ENCODE measurements at regions not wholly inside any gene's neighbourhood (a gene's known extent, or its start where the extent isn't known, plus 50 kb on each side); places are given as distances from the start of the nearest gene placed in this dataset.

- intact Hi-C loops (cut with DNase I; ENCODE audit: low total_unique reads): no loop called here
- Histone ChIP-seq H3K27ac (no peak overlapping the region), H3K4me1 (no peaks in the 10 kb centered on the region), H3K4me3 (no peak overlapping the region), H3K36me3 (ENCODE audit: low read depth, missing control alignments) (no peaks in the 10 kb centered on the region), H3K27me3 (no peaks in the 10 kb centered on the region), H3K9me3 (no peaks in the 10 kb centered on the region)
- no peak for DNase-seq
- no peak for TF ChIP-seq POLR2A (IDR thresholded peaks at IDR 0.05)
- TF ChIP-seq CTCF (IDR thresholded peaks at IDR 0.05): no peak
- WGBS, 2 donors: 80 to 99% methylated on average over 6 to 9 of the region's 9 CpGs
Measured at GRCh38 chr3:76293856-76294255, 508.5 kb upstream of the ZNF717 start.

- Histone ChIP-seq H3K36me3 (ENCODE audit: low read depth, missing control alignments) (no peaks in the 10 kb centered on the region), H3K4me3 (no peak overlapping the region), H3K27me3 (no peaks in the 10 kb centered on the region), H3K27ac (no peak overlapping the region), H3K4me1 (no peaks in the 10 kb centered on the region), H3K9me3 (no peaks in the 10 kb centered on the region)
- TF ChIP-seq POLR2A (IDR thresholded peaks at IDR 0.05): no peak
- TF ChIP-seq CTCF (IDR thresholded peaks at IDR 0.05): no peak
- intact Hi-C loops (cut with DNase I; ENCODE audit: low total_unique reads): no loop called here
- WGBS, 2 donors: 82 to 94% methylated on average over 2 of the region's 2 CpGs
- DNase-seq: no peak
Measured at GRCh38 chr3:76300746-76301145, 515.4 kb upstream of the ZNF717 start.

GRCh38 chr3:76307556-76307955 is 522.2 kb upstream of the ZNF717 start:
- Histone ChIP-seq H3K27me3 (no peaks in the 10 kb centered on the region), H3K27ac (no peak overlapping the region), H3K4me3 (no peak overlapping the region), H3K9me3 (no peaks in the 10 kb centered on the region), H3K36me3 (ENCODE audit: low read depth, missing control alignments) (no peaks in the 10 kb centered on the region), H3K4me1 (no peaks in the 10 kb centered on the region)
- WGBS, 2 donors: 91 to 95% methylated on average over 3 of the region's 3 CpGs
- intact Hi-C loops (cut with DNase I; ENCODE audit: low total_unique reads): no loop called here
- no peak for TF ChIP-seq CTCF (IDR thresholded peaks at IDR 0.05)
- TF ChIP-seq POLR2A (IDR thresholded peaks at IDR 0.05): no peak
- no peak for DNase-seq

- H3K4me3 ChIP-seq: no peak overlapping the region
- no peaks in the 10 kb centered on the region for H3K36me3 ChIP-seq (ENCODE audit: low read depth, missing control alignments)
- no peaks in the 10 kb centered on the region for H3K4me1 ChIP-seq
- TF ChIP-seq POLR2A (IDR thresholded peaks at IDR 0.05) (no peak), CTCF (IDR thresholded peaks at IDR 0.05) (no peak)
- DNase-seq: no peak
- no peaks in the 10 kb centered on the region for H3K27me3 ChIP-seq
- no peak overlapping the region for H3K27ac ChIP-seq
- intact Hi-C loops (cut with DNase I; ENCODE audit: low total_unique reads): no loop called here
- H3K9me3 ChIP-seq: no peaks in the 10 kb centered on the region
Measured at GRCh38 chr3:76308541-76308940, 523.2 kb upstream of the ZNF717 start.

- no peak for DNase-seq
- H3K27me3 ChIP-seq: no peaks in the 10 kb centered on the region
- WGBS, 2 donors: 80 to 87% methylated on average over 8 of the region's 8 CpGs
- H3K4me3 ChIP-seq: no peak overlapping the region
- no peaks in the 10 kb centered on the region for H3K36me3 ChIP-seq (ENCODE audit: low read depth, missing control alignments)
- intact Hi-C loops (cut with DNase I; ENCODE audit: low total_unique reads): no loop called here
- H3K27ac ChIP-seq: no peak overlapping the region
- no peaks in the 10 kb centered on the region for H3K4me1 ChIP-seq
- TF ChIP-seq POLR2A (IDR thresholded peaks at IDR 0.05) (no peak), CTCF (IDR thresholded peaks at IDR 0.05) (no peak)
- no peaks in the 10 kb centered on the region for H3K9me3 ChIP-seq
Measured at GRCh38 chr3:76310089-76310488, 524.7 kb upstream of the ZNF717 start.

Data from testis (tissue), 2 donors.